Peyer's patch (tissue), 4 donors: ENCODE measurements at regions not wholly inside any gene's neighbourhood (a gene's known extent, or its start where the extent isn't known, plus 50 kb on each side); places are given as distances from the start of the nearest gene placed in this dataset.

Experiments used
- DNase-seq, 3 donors: peaks; one replicate each; pipeline ENCODE4 v3.0.0-alpha.2; 2017 to 2019
- H3K27ac ChIP-seq, 4 donors: fragments of 200-600 bp; sonication (generic); one replicate each; pipeline ENCODE4 v1.5.1; 2016 to 2019
- H3K27me3 ChIP-seq, 2 donors: fragments of 200-600 bp; sonication (generic); one replicate each; pipeline ENCODE4 v1.5.1; 2019
- H3K36me3 ChIP-seq, 3 donors: fragments of 200-600 bp; sonication (generic); one replicate each; pipeline ENCODE4 v1.5.1; 2016 to 2019
- H3K4me1 ChIP-seq, 4 donors: fragments of 200-600 bp; sonication (generic); one replicate each; pipeline ENCODE4 v1.5.1; 2016 to 2019
- H3K4me3 ChIP-seq, 4 donors: fragments of 200-600 bp; sonication (generic); 1 replicate in 3 of 4; 2 replicates in 1 of 4; pipeline ENCODE4 v1.5.1; 2016 to 2019; ENCODE audit warnings: mild to moderate bottlenecking in 1 of 4
- H3K9me3 ChIP-seq, 4 donors: fragments of 200-600 bp; sonication (generic); one replicate each; pipeline ENCODE4 v1.5.1; 2016 to 2019; ENCODE audit warnings: mild to moderate bottlenecking in 1 of 4
- CTCF ChIP-seq, 6 experiments: fragments of 450-650 bp in 4 of 6; fragments of 200-600 bp in 2 of 6; sonication (generic) in 1 of 6; IDR thresholded peaks; one replicate each; pipeline ENCODE4 v1.5.1; 2017 to 2019; ENCODE audit warnings: antibody characterized with exemption in 6 of 6, mild to moderate bottlenecking in 3 of 6, moderate library complexity in 1 of 6
- POLR2A ChIP-seq, 2 donors: fragments of 450-650 bp; IDR thresholded peaks; one replicate each; pipeline ENCODE4 v1.5.1; 2017; ENCODE audit warnings: antibody characterized with exemption in 2 of 2, mild to moderate bottlenecking in 2 of 2, moderate library complexity in 2 of 2

GRCh38 chr4:31059753-31060522 lies 339.8 kb downstream of the PCDH7 start:
- no peak overlapping the region for H3K27ac ChIP-seq
- TF ChIP-seq CTCF (IDR thresholded peaks at IDR 0.05) (no peak), POLR2A (IDR thresholded peaks at IDR 0.05) (no peak)

GRCh38 chr4:31065086-31065485 lies 344.9 kb downstream of the PCDH7 start:
- DNase-seq, result no peak
- Histone ChIP-seq H3K27ac (no peak overlapping the region), H3K4me3 (no peak overlapping the region), H3K27me3 (no peaks in the 10 kb centered on the region), H3K9me3 (no peaks in the 10 kb centered on the region), H3K4me1 (no peaks in the 10 kb centered on the region), H3K36me3 (no peaks in the 10 kb centered on the region)
- TF ChIP-seq POLR2A (IDR thresholded peaks at IDR 0.05) (no peak), CTCF (IDR thresholded peaks at IDR 0.05) (no peak)

More at GRCh38 chr4:31059753-31060522, 339.8 kb downstream of the PCDH7 start:
- no peaks in the 10 kb centered on the region for H3K9me3 ChIP-seq
- H3K36me3 ChIP-seq, result no peaks in the 10 kb centered on the region
- H3K27me3 ChIP-seq, result no peaks in the 10 kb centered on the region
- no peaks in the 10 kb centered on the region for H3K4me1 ChIP-seq
- DNase-seq, result no peak
- H3K4me3 ChIP-seq, result no peak overlapping the region

- TF ChIP-seq POLR2A (IDR thresholded peaks at IDR 0.05), result no peak
- no peak for TF ChIP-seq CTCF (IDR thresholded peaks at IDR 0.05)
- Histone ChIP-seq H3K27ac (no peak overlapping the region), H3K4me1 (no peaks in the 10 kb centered on the region), H3K4me3 (no peak overlapping the region), H3K36me3 (no peaks in the 10 kb centered on the region), H3K27me3 (no peaks in the 10 kb centered on the region), H3K9me3 (no peaks in the 10 kb centered on the region)
- no peak for DNase-seq
Observed at GRCh38 chr4:31068257-31069075, 348.3 kb downstream of the PCDH7 start.

- Histone ChIP-seq H3K4me1 (no peaks in the 10 kb centered on the region), H3K4me3 (no peak overlapping the region), H3K27ac (no peak overlapping the region), H3K36me3 (no peaks in the 10 kb centered on the region), H3K9me3 (no peaks in the 10 kb centered on the region), H3K27me3 (no peaks in the 10 kb centered on the region)
- no peak for TF ChIP-seq POLR2A (IDR thresholded peaks at IDR 0.05)
- no peak for DNase-seq
Observed at GRCh38 chr4:31069151-31069550, 349.0 kb downstream of the PCDH7 start.

GRCh38 chr4:31071508-31072486 lies 351.6 kb downstream of the PCDH7 start:
- Histone ChIP-seq H3K9me3 (no peaks in the 10 kb centered on the region), H3K4me1 (no peaks in the 10 kb centered on the region), H3K36me3 (no peaks in the 10 kb centered on the region), H3K27me3 (no peaks in the 10 kb centered on the region), H3K27ac (no peak overlapping the region), H3K4me3 (no peak overlapping the region)
- DNase-seq, result no peak
- TF ChIP-seq CTCF (IDR thresholded peaks at IDR 0.05) (no peak), POLR2A (IDR thresholded peaks at IDR 0.05) (no peak)
